Jurkat, Clone E6-1 (cell line): ENCODE measurements at regions not wholly inside any gene's neighbourhood (a gene's known extent, or its start where the extent isn't known, plus 50 kb on each side); places are given as distances from the start of the nearest gene placed in this dataset.

Experiments
- DNase-seq: peaks from one replicate; pipeline ENCODE4 v3.0.0-alpha.2; 2011; ENCODE audit warnings: low read depth, low spot score
- H3K4me3 ChIP-seq: 2 replicates; pipeline ENCODE4 v1.5.1; 2011; ENCODE audit warnings: mild to moderate bottlenecking, low read length, control low read depth, moderate library complexity

GRCh38 chr16:86926181-86927094, 348.1 kb downstream of the FOXL1 start:
- H3K4me3 ChIP-seq, result no peak overlapping the region
- no peak for DNase-seq

DNA sequence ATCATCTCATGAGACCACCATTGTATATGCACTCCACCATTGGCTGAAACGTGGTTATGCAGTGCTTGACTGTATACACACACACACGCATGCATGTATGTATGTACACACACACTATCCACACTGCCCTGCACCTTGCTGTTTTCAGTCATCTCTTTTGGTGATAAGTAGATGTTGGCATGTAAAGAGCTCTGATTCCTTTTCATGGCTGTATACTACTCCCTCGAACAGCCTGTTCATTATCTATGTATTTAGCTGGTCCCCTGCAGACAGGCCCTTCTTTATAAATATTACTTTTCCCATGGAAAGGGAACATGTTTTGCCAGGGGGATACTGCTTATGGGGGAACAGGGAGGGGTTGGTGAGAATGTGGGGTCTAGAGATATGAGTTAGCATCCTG, 349.4 kb downstream of the FOXL1 start:
- no peak for DNase-seq
- H3K4me3 ChIP-seq, result no peak overlapping the region

GRCh38 chr16:86928523-86929011, 350.2 kb downstream of the FOXL1 start:
- no peak for DNase-seq
- no peak overlapping the region for H3K4me3 ChIP-seq

DNA sequence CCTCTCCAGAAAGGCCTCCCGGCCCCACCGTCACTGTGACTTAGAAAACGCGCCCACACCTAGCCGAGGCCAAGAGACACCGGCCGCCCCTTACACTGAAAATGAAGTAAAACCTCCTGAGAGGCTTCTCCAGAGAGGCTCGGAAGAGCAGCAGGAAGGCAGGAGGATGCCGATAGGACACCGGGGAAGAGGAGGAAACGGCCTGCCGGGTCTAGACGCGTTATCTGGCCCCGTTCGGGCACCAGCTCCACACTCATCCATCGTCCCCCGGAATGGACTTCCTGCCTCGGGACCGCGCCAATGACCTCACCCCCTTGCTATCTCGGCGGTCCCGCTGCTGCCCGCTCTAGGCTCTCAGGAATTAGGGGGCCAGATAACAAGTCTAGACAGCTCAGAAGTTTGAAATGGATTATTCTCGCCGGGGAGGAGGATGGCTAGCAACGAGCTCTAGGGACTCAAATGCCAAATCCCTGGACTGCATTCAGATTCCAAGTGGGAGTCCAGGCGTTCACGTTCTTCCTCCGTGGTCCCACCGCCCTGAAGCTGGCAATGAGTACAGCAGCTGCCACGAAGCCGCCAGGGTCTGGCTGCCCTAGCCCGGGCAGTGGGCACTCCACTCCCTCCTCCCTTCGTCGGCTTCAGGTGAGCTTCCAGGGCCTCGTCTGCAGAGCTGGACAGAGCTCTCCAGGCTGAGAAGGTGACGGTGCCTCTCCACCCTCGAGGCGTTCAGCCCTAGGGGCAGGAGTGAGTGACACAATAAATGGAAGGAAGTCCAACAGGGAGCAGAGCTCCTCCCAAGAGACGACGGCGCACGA, 350.9 kb downstream of the FOXL1 start:
- no peak for DNase-seq
- H3K4me3 ChIP-seq, result no peak overlapping the region

GRCh38 chr16:86930001-86930400, 351.7 kb downstream of the FOXL1 start:
- H3K4me3 ChIP-seq, result no peak overlapping the region
- no peak for DNase-seq

DNA sequence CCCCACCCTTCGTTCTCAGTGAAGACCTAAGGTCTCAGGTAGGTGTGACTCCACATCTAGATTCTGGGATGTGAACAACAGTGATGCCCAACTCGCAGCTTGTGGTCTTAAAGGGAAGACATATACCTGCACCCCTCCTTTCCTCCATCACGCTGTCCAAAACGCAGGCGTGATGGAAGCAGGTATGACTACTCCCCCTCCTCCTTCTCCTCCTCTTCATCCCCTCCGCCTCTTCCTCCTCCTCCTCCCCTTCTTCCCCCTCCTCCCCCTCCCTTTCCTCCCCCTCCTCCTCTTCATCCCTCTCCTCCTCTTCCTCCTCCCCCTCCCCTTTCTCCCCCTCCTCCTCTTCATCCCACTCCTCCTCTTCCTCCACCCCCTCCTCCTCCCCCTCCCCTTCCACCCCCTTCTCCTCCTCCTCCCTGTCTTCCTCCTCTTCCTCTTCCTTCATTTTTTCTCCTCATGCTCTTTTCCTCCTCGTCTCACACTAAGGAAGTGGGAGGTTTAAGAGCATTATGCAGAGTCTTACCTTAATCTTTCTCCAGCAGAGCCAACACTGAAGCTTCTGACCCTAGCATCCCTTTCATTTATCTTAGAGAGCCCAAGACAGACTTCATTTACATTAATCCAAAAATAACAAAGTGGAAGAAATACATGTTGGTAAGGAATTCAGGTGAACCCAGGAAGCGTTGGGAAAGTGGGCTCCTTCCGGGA, 352.5 kb downstream of the FOXL1 start:
- no peak for DNase-seq
- no peak overlapping the region for H3K4me3 ChIP-seq

DNA sequence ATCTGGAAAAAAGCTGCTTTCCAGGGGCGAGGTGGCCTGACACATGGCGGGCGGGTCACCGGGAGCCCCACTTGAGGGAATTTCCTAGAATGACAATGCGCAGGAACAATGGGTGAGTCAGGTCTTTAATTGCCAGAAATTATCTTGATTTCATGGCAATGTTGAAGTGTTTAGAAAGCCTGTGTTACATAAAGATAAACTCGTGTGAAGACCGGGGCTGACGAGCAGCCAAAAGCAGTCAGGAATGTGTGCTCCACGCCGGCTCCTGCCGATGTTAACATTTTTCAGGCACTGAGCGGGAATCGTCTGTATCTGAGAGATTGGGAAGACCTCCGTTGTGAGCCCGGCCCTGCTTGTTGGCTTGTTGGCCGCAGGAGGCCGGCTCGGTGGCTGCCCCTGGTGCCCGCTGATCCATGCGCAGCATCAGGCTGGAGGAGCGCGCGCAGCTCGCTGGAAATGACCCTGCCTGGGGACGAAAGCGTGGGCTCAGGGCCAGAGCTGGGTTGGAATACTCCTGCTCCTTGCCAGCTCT, 353.1 kb downstream of the FOXL1 start:
- no peak overlapping the region for H3K4me3 ChIP-seq
- no peak for DNase-seq

DNA sequence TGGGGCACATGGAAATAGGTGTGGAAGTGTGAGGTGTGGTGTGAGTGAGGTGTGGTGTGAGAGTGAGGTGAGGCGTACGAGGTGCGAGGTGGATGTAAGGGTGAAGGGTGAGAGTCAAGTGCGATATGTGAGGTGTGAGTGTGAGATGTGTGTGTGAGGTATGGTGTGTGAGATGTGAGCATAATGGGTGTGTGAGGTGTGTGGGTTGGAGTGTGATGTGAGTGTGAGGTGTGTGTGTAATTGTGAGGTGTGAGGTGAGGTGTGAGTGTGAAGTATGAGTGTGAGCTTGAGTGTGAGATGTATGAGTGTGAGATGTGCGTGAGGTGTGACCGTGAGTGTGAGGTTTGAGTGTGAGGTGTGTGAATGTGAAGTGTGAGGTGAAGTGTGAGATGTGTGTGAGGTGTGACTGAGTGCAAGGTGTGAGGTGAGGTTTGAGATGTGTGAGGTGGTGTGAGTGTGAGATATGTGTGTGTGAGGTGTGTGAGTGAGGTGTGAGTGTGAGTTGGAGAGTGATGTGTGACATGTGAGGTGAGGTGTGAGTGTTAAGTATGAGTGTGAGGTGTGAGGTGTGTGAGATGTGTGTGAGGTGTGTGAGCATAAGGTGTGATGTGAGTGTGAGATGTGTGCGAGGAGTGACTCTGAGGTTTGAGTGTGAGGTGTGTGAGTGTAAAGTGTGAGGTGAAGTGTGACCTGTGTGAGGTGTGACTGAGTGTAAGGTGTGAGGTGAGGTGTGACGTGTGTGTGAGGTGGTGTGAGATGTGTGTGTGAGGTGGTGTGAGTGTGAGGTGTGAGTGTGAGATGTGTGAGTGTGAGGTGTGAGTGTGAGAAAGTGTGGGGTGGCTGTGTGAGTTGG, 354.0 kb downstream of the FOXL1 start:
- DNase-seq, result no peak
- H3K4me3 ChIP-seq, result no peak overlapping the region

- DNase-seq, result no peak
- H3K4me3 ChIP-seq, result no peak overlapping the region
These were observed 356.4 kb downstream of the FOXL1 start for GRCh38 chr16:86934581-86935375.

DNA sequence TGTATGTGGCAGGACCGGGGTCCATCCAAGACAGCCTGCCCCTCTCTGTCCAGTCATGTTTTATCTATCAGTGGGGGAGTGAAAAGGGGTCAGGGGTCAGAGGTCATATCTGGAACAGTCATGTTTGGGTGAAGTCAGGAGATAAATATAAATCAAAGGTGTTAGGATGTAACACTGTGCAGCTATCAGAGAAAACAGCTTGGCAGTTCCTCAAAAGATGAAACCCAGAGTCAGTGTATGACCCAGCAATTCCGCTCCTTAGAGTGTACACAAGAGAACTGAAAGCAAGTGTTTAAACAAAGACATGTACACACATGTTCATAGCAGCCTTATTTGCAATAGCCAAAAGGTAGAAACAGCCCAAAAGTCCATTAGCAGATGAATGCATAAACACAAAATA, 361.3 kb downstream of the FOXL1 start:
- H3K4me3 ChIP-seq, result no peak overlapping the region
- DNase-seq, result no peak

- DNase-seq, result no peak
- H3K4me3 ChIP-seq, result no peak overlapping the region
These were observed 363.4 kb downstream of the FOXL1 start for GRCh38 chr16:86941731-86942130.

DNA sequence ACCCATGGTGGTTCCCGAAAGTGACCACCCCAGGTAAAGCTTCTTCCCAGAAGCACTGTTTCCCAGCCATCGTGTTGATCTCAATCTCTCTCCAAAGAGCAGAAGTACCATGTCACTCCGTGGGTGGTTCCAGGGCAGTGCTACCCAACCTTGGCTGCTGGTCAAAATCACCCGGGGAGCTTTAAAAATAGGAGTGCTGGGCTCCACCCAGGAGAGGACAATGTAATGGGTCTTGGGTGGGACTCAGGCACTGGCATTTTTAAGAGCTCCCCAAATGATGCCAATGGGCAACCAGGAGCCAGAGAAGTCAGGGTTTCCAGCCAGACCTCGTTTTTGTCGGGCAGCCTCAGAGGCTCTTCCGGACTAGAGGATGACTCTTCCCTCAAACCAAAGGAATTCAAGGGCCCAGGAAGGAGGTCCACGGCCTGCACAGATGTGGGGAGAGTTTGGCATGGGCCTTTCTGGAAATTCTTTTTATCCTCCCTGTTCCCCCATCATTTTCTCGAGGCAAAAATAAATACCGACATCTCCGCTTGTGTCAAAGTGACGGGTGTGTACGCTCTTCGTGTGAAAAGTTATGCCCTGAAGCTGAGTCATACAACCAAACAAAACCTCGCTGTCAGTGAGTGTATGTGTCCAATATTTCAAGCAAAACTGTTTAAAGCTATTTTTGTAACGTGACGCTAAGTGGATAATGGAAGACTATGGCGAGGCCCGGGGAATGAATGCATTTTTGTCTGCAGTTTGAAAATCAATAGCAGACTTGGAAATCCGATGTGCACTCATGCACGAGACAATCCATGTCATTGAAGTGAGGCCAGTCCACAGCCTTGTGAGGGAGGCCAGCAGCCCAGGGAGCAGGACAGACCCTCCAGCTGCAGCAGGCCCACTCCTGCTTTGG, 364.1 kb downstream of the FOXL1 start:
- DNase-seq, result no peak
- H3K4me3 ChIP-seq, result no peak overlapping the region

GRCh38 chr16:86945166-86945900, 367.0 kb downstream of the FOXL1 start:
- DNase-seq, result no peak
- no peak overlapping the region for H3K4me3 ChIP-seq

GRCh38 chr16:86946396-86946795, 368.0 kb downstream of the FOXL1 start:
- no peak overlapping the region for H3K4me3 ChIP-seq
- no peak for DNase-seq

DNA sequence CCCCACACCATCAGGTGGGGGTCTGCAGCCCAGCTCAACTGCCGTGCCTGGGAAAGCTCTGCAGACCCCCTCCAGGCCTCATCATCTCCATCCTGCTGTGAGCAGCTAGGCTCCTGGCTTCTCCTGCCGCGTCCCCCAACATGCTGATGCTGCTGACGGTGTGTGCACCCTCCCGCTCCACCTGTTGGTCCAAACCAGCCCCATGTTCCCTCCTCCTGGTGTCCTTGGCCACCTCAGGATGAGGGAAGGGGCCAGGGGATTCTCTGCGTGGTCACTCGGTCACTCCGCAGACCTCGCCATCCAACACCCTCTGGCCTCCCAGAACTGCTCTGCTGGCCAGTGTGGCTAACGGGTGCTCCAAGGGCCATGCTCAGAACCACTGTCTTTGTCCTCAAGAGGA, 368.6 kb downstream of the FOXL1 start:
- H3K4me3 ChIP-seq, result no peak overlapping the region
- no peak for DNase-seq

GRCh38 chr16:86948046-86948445, 369.1 kb downstream of the C16orf95 start:
- no peak overlapping the region for H3K4me3 ChIP-seq
- DNase-seq, result no peak
